Adrenal gland (tissue), 9 donors: ENCODE measurements at regions not wholly inside any gene's neighbourhood (a gene's known extent, or its start where the extent isn't known, plus 50 kb on each side); places are given as distances from the start of the nearest gene placed in this dataset.

Source experiments
- DNase-seq, 7 donors: peaks; one replicate each; pipeline ENCODE4 v3.0.0-alpha.2; 2019 to 2020
- H3K27ac ChIP-seq, 5 donors: fragments of 200-600 bp; sonication (generic) in 4 of 5; 1 replicate in 3 of 5; 2 replicates in 2 of 5; pipeline versions ENCODE4 v1.5.1 to v1.8.0; 2016 to 2020; ENCODE audit warnings: mild to moderate bottlenecking in 1 of 5
- H3K27me3 ChIP-seq: fragments of 200-600 bp; 2 replicates; pipeline ENCODE4 v1.8.0; 2021
- H3K36me3 ChIP-seq, 2 donors: fragments of 200-600 bp; replicated peaks in 1 of 2; 1 replicate in 1 of 2; 2 replicates in 1 of 2; pipeline versions ENCODE4 v1.5.1 to v1.8.0; 2018 to 2022
- H3K4me1 ChIP-seq, 2 donors: fragments of 200-600 bp; replicated peaks in 1 of 2; 1 replicate in 1 of 2; 2 replicates in 1 of 2; pipeline versions ENCODE4 v1.5.1 to v1.8.0; 2018 to 2021
- H3K4me3 ChIP-seq, 4 donors: fragments of 200-600 bp; sonication (generic) in 3 of 4; one replicate each; pipeline ENCODE4 v1.5.1; 2016 to 2018
- H3K9me3 ChIP-seq, 3 donors: fragments of 200-600 bp; sonication (generic) in 1 of 3; replicated peaks in 1 of 3; 1 replicate in 2 of 3; 2 replicates in 1 of 3; pipeline versions ENCODE4 v1.5.1 to v1.8.0; 2016 to 2021
- CTCF ChIP-seq, 6 experiments: fragments of 450-650 bp in 4 of 6; fragments of 200-600 bp in 2 of 6; sonication (generic) in 1 of 6; IDR thresholded peaks; 1 replicate in 5 of 6; 2 replicates in 1 of 6; pipeline versions ENCODE4 v1.5.1 to v1.8.0; 2016 to 2021; ENCODE audit warnings: antibody characterized with exemption in 6 of 6, mild to moderate bottlenecking in 2 of 6, moderate library complexity in 1 of 6
- POLR2A ChIP-seq, 2 donors: fragments of 450-650 bp; IDR thresholded peaks; one replicate each; pipeline ENCODE4 v1.6.1; 2017; ENCODE audit warnings: antibody characterized with exemption in 2 of 2, mild to moderate bottlenecking in 2 of 2, moderate library complexity in 1 of 2
- WGBS, 4 donors: extraction: QIAGEN DNeasy Blood & Tissue Kit in 2 of 4; methylation state at CpG; one replicate each; pipeline versions ENCODE4 v1.1.5 to v1.1.7; 2013 to 2017; 5-methylcytosine and 5-hydroxymethylcytosine counted together
- intact Hi-C, 2 donors: fragments of 100-400 bp; cut with DNase I; formaldehyde crosslinking; loops; one replicate each; pipeline versions ENCODE4 v1.14.1 to v1.15.0; 2022 to 2023
- donor health status: healthy with polysubstance abuse.
- donor health status: Bipolar disorder and iron deficiency.
- donor health status: DM: yes; HTN: yes; CAD: no.
- donor health status: DM: no; HTN: no; CAD: no.
- donor health status: DM: no; HTN: no; CAD: no.

GRCh38 chr4:107366900-107367299 is 330.8 kb upstream of the DKK2 start:
- Histone ChIP-seq H3K27ac (no peak overlapping the region), H3K27me3 (no peaks in the 10 kb centered on the region), H3K9me3 (no peaks in the 10 kb centered on the region), H3K4me3 (no peak overlapping the region), H3K36me3 (no peaks in the 10 kb centered on the region), H3K4me1 (no peaks in the 10 kb centered on the region)
- no peak for TF ChIP-seq CTCF (IDR thresholded peaks at IDR 0.05)
- TF ChIP-seq POLR2A (IDR thresholded peaks at IDR 0.05) = no peak
- DNase-seq = no peak
- intact Hi-C loops = no loop called here

GRCh38 chr4:107366016-107366735 is 330.1 kb upstream of the DKK2 start:
- intact Hi-C loops = no loop called here
- WGBS, 4 donors = 66 to 73% (median 67%) methylated on average over 5 of the region's 5 CpGs

GRCh38 chr4:107363125-107363524 is 327.0 kb upstream of the DKK2 start:
- Histone ChIP-seq H3K27me3 (no peaks in the 10 kb centered on the region), H3K9me3 (no peaks in the 10 kb centered on the region), H3K4me1 (no peaks in the 10 kb centered on the region), H3K4me3 (no peak overlapping the region), H3K27ac (no peak overlapping the region), H3K36me3 (no peaks in the 10 kb centered on the region)
- 20 to 61% (median 30%) methylated on average over 2 of the region's 2 CpGs for WGBS, 4 donors
- TF ChIP-seq CTCF (IDR thresholded peaks at IDR 0.05) (no peak), POLR2A (IDR thresholded peaks at IDR 0.05) (no peak)
- no peak for DNase-seq
- intact Hi-C loops = no loop called here

More at GRCh38 chr4:107366016-107366735, 330.1 kb upstream of the DKK2 start:
- Histone ChIP-seq H3K27me3 (no peaks in the 10 kb centered on the region), H3K36me3 (no peaks in the 10 kb centered on the region), H3K4me3 (no peak overlapping the region), H3K9me3 (no peaks in the 10 kb centered on the region), H3K4me1 (no peaks in the 10 kb centered on the region), H3K27ac (no peak overlapping the region)
- no peak for DNase-seq
- no peak for TF ChIP-seq POLR2A (IDR thresholded peaks at IDR 0.05)
- no peak for TF ChIP-seq CTCF (IDR thresholded peaks at IDR 0.05)

GRCh38 chr4:107359208-107359607 is 323.1 kb upstream of the DKK2 start:
- H3K4me1 ChIP-seq = no peaks in the 10 kb centered on the region
- no peak for DNase-seq
- H3K27me3 ChIP-seq = no peaks in the 10 kb centered on the region
- H3K4me3 ChIP-seq = no peak overlapping the region
- intact Hi-C loops = no loop called here
- no peaks in the 10 kb centered on the region for H3K9me3 ChIP-seq
- H3K27ac ChIP-seq = no peak overlapping the region
- 84 to 94% (median 86%) methylated on average over 1 of the region's 1 CpG for WGBS, 4 donors
- H3K36me3 ChIP-seq = no peaks in the 10 kb centered on the region
- TF ChIP-seq POLR2A (IDR thresholded peaks at IDR 0.05) (no peak), CTCF (IDR thresholded peaks at IDR 0.05) (no peak)
